DMS114 treated with DMSO at 0.1 percent for 48 hours (cell line): ENCODE measurements at regions not wholly inside any gene's neighbourhood (a gene's known extent, or its start where the extent isn't known, plus 50 kb on each side); places are given as distances from the start of the nearest gene placed in this dataset.

ENCODE experiments used
- DNase-seq: peaks from one replicate; lab custom pipeline; 2025; ENCODE audit not compliant: unreplicated experiment; lab: John Stamatoyannopoulos, UW

- no peak for DNase-seq
Observed at GRCh38 chr16:62102588-62102987, 66.3 kb upstream of the CDH8 start.

GRCh38 chr16:62100651-62101050 lies 64.4 kb upstream of the CDH8 start:
- DNase-seq, result no peak

GRCh38 chr16:62089715-62090114 lies 53.5 kb upstream of the CDH8 start:
- DNase-seq, result no peak

- DNase-seq, result no peak
Observed at GRCh38 chr16:62088731-62089410, 52.6 kb upstream of the CDH8 start.
